H9 (cell line): ENCODE measurements at regions not wholly inside any gene's neighbourhood (a gene's known extent, or its start where the extent isn't known, plus 50 kb on each side); places are given as distances from the start of the nearest gene placed in this dataset.
A peak's percentile ranks its signal among the peaks of the same experiment; 100 is the strongest.

ENCODE experiments used
- DNase-seq: peaks from one replicate; pipeline ENCODE4 v3.0.0-alpha.2; 2017
- H2AFZ ChIP-seq: one replicate; pipeline ENCODE4 v1.6.1; 2013; ENCODE audit warnings: mild to moderate bottlenecking, low read length, control low read depth, moderate library complexity
- H2AK5ac ChIP-seq: 2 replicates; pipeline ENCODE4 v1.6.1; 2013; ENCODE audit warnings: low read length, control low read depth, mixed read lengths; ENCODE audit not compliant: insufficient read length
- H2BK120ac ChIP-seq: one replicate; pipeline ENCODE4 v1.6.1; 2013; ENCODE audit warnings: low read depth, mild to moderate bottlenecking, low read length, control low read depth, inconsistent platforms; ENCODE audit not compliant: poor library complexity, severe bottlenecking
- H2BK12ac ChIP-seq: 2 replicates; pipeline ENCODE4 v1.6.1; 2013; ENCODE audit warnings: low read length, control low read depth, mixed read lengths, low read depth; ENCODE audit not compliant: insufficient read length
- H2BK15ac ChIP-seq: 2 replicates; pipeline ENCODE4 v1.6.1; 2013; ENCODE audit warnings: low read depth, low read length, control low read depth
- H2BK20ac ChIP-seq: one replicate; pipeline ENCODE4 v1.6.1; 2013; ENCODE audit warnings: low read depth, mild to moderate bottlenecking, low read length, control low read depth, inconsistent platforms; ENCODE audit not compliant: poor library complexity, severe bottlenecking
- H2BK5ac ChIP-seq: 2 replicates; pipeline ENCODE4 v1.6.1; 2013; ENCODE audit warnings: low read length, control low read depth, mixed read lengths; ENCODE audit not compliant: insufficient read length
- H3K14ac ChIP-seq: 2 replicates; pipeline ENCODE4 v1.6.1; 2013; ENCODE audit warnings: low read length, control low read depth; ENCODE audit not compliant: insufficient read depth
- H3K18ac ChIP-seq: 2 replicates; pipeline ENCODE4 v1.6.1; 2013; ENCODE audit warnings: low read depth, mild to moderate bottlenecking, mixed read lengths, low read length, control low read depth; ENCODE audit not compliant: insufficient read length
- H3K23ac ChIP-seq: 2 replicates; pipeline ENCODE4 v1.6.1; 2013; ENCODE audit warnings: low read length, control low read depth, mixed read lengths, low read depth; ENCODE audit not compliant: insufficient read length
- H3K23me2 ChIP-seq: 2 replicates; pipeline ENCODE4 v1.6.1; 2013; ENCODE audit warnings: low read depth, mild to moderate bottlenecking, mixed read lengths, low read length, control low read depth; ENCODE audit not compliant: insufficient read length, poor library complexity, severe bottlenecking
- H3K27ac ChIP-seq: 2 replicates; pipeline ENCODE4 v1.5.1; 2013; ENCODE audit warnings: low read length, control low read depth, mixed read lengths, low read depth; ENCODE audit not compliant: insufficient read length
- H3K27me3 ChIP-seq: 2 replicates; pipeline ENCODE4 v1.6.1; 2013; ENCODE audit warnings: low read length, control low read depth, inconsistent platforms; ENCODE audit not compliant: insufficient read depth
- H3K4ac ChIP-seq: 2 replicates; pipeline ENCODE4 v1.6.1; 2013; ENCODE audit warnings: low read depth, mild to moderate bottlenecking, control low read depth, inconsistent platforms, low read length, moderate library complexity
- H3K4me1 ChIP-seq: 2 replicates; pipeline ENCODE4 v1.6.1; 2013; ENCODE audit warnings: low read length, control low read depth, inconsistent platforms; ENCODE audit not compliant: insufficient read depth
- H3K4me2 ChIP-seq: 2 replicates; pipeline ENCODE4 v1.6.1; 2013; ENCODE audit warnings: low read length, control low read depth, mixed read lengths; ENCODE audit not compliant: insufficient read length, insufficient read depth
- H3K56ac ChIP-seq: 2 replicates; pipeline ENCODE4 v1.6.1; 2013; ENCODE audit warnings: low read depth, mild to moderate bottlenecking, mixed read lengths, low read length, control low read depth; ENCODE audit not compliant: insufficient read length
- H3K79me1 ChIP-seq: 2 replicates; pipeline ENCODE4 v1.6.1; 2013; ENCODE audit warnings: low read depth, mild to moderate bottlenecking, moderate library complexity, low read length, control low read depth, inconsistent platforms; ENCODE audit not compliant: insufficient read depth, poor library complexity, severe bottlenecking
- H3K79me2 ChIP-seq: 2 replicates; pipeline ENCODE4 v1.6.1; 2013; ENCODE audit warnings: low read length, control low read depth, inconsistent platforms; ENCODE audit not compliant: insufficient read depth
- H3K9ac ChIP-seq: 2 replicates; pipeline ENCODE4 v1.6.1; 2013; ENCODE audit warnings: low read length, control low read depth, mixed read lengths; ENCODE audit not compliant: insufficient read length; ENCODE audit errors: extremely low read depth
- H3K9me3 ChIP-seq: one replicate; pipeline ENCODE4 v1.6.1; 2013; ENCODE audit warnings: low read depth, low read length, inconsistent platforms; ENCODE audit not compliant: control insufficient read depth
- H3T11ph ChIP-seq: one replicate; pipeline ENCODE4 v1.6.1; 2013; ENCODE audit warnings: mild to moderate bottlenecking, low read length, control low read depth, inconsistent platforms
- H4K20me1 ChIP-seq: one replicate; pipeline ENCODE4 v1.6.1; 2013; ENCODE audit not compliant: control insufficient read depth, insufficient read length, insufficient read depth
- H4K5ac ChIP-seq: 2 replicates; pipeline ENCODE4 v1.6.1; 2013; ENCODE audit warnings: low read depth, mild to moderate bottlenecking, mixed read lengths, low read length, control low read depth; ENCODE audit not compliant: insufficient read length
- H4K8ac ChIP-seq: replicated peaks from 2 replicates; pipeline ENCODE4 v1.6.1; 2013; ENCODE audit warnings: low read length, control low read depth, mixed read lengths, low read depth; ENCODE audit not compliant: insufficient read length
- H4K91ac ChIP-seq: 2 replicates; pipeline ENCODE4 v1.6.1; 2013; ENCODE audit warnings: low read depth, mild to moderate bottlenecking, moderate library complexity, mixed read lengths, low read length, control low read depth; ENCODE audit not compliant: insufficient read length
- H3K27ac Mint-ChIP-seq, 3 experiments: 2 replicates in 2 of 3; 3 replicates in 1 of 3; pipeline ENCODE4 v1.8.0; 2020 to 2021; ENCODE audit warnings: mixed read lengths in 3 of 3, mild to moderate bottlenecking in 1 of 3, moderate library complexity in 1 of 3
- H3K27me3 Mint-ChIP-seq: 2 replicates; pipeline ENCODE4 v1.8.0; 2021; ENCODE audit warnings: low read depth, mild to moderate bottlenecking, moderate library complexity, mixed read lengths
- H3K36me3 Mint-ChIP-seq, 3 experiments: 2 replicates in 2 of 3; 3 replicates in 1 of 3; pipeline ENCODE4 v1.8.0; 2020 to 2021; ENCODE audit warnings: low read depth in 3 of 3, mixed read lengths in 3 of 3; ENCODE audit not compliant: insufficient read depth in 1 of 3
- H3K4me1 Mint-ChIP-seq, 2 experiments: 2 replicates each; pipeline ENCODE4 v1.8.0; 2020; ENCODE audit warnings: mixed read lengths in 2 of 2
- H3K4me3 Mint-ChIP-seq, 2 experiments: 2 replicates in 1 of 2; 3 replicates in 1 of 2; pipeline ENCODE4 v1.8.0; 2020 to 2021; ENCODE audit warnings: mild to moderate bottlenecking in 2 of 2, mixed read lengths in 2 of 2, moderate library complexity in 1 of 2
- H3K9me3 Mint-ChIP-seq, 2 experiments: 2 replicates in 1 of 2; 3 replicates in 1 of 2; pipeline ENCODE4 v1.8.0; 2020; ENCODE audit warnings: mild to moderate bottlenecking in 2 of 2, mixed read lengths in 2 of 2, moderate library complexity in 1 of 2
- CTCF ChIP-seq: fragments of 200-600 bp; sonication (generic); conservative IDR thresholded peaks from 3 replicates; pipeline ENCODE4 v1.8.0; 2021; ENCODE audit warnings: antibody characterized with exemption, mild to moderate bottlenecking
- WGBS: extraction: QIAGEN DNeasy Blood & Tissue Kit; methylation state at CpG from one replicate; pipeline ENCODE4 v1.1.7; 2013; ENCODE audit warnings: missing lambda C conversion rate, low lambda C conversion rate, mixed read lengths; ENCODE audit not compliant: insufficient read length; ENCODE audit errors: extremely low coverage; 5-methylcytosine and 5-hydroxymethylcytosine counted together

GRCh38 chr4:167424341-167425256, 190.3 kb upstream of the SPOCK3 start:
- Histone ChIP-seq H2BK15ac (no peak overlapping the region), H2BK20ac (no peak overlapping the region), H4K20me1 (no peaks in the 10 kb centered on the region), H3K23me2 (no peaks in the 10 kb centered on the region), H4K8ac (no peak overlapping the region), H2AK5ac (no peak overlapping the region), H3T11ph (no peak overlapping the region), H3K4me2 (no peak overlapping the region), H2BK12ac (no peak overlapping the region), H3K4me1 (no peaks in the 10 kb centered on the region), H3K27ac (no peak overlapping the region), H3K56ac (no peak overlapping the region), H3K27me3 (no peaks in the 10 kb centered on the region), H3K18ac (no peak overlapping the region), H4K5ac (no peak overlapping the region), H3K9ac (no peak overlapping the region), H2AFZ (no peak overlapping the region), H4K91ac (no peak overlapping the region), H3K14ac (no peak overlapping the region), H3K79me2 (no peaks in the 10 kb centered on the region), H3K79me1 (no peaks in the 10 kb centered on the region), H2BK120ac (no peak overlapping the region), H3K4ac (no peak overlapping the region), H3K23ac (no peak overlapping the region), H3K9me3 (no peaks in the 10 kb centered on the region), H2BK5ac (no peak overlapping the region)
- TF ChIP-seq CTCF = no peak
- H3K4me1 Mint-ChIP-seq = peaks cover 10 to 16% of the 10 kb centered on the region in 2 experiments
- peaks cover 0 to 2% of the 10 kb centered on the region in 2 experiments; a peak in 1 of 5 replicates for H3K9me3 Mint-ChIP-seq
- no peaks in the 10 kb centered on the region for H3K36me3 Mint-ChIP-seq
- peak overlapping the region in 2 of 3 experiments; percentile 52 to 55; a peak in 3 of 7 replicates for H3K27ac Mint-ChIP-seq
- H3K27me3 Mint-ChIP-seq = no peaks in the 10 kb centered on the region
- WGBS = no CpG with 5 or more reads among the region's 7 CpGs
- DNase-seq = no peak
- no peak overlapping the region for H3K4me3 Mint-ChIP-seq
